ENCODE measurements at regions not wholly inside any gene's neighbourhood (a gene's known extent, or its start where the extent isn't known, plus 50 kb on each side); places are given as distances from the start of the nearest gene placed in this dataset.

DNA sequence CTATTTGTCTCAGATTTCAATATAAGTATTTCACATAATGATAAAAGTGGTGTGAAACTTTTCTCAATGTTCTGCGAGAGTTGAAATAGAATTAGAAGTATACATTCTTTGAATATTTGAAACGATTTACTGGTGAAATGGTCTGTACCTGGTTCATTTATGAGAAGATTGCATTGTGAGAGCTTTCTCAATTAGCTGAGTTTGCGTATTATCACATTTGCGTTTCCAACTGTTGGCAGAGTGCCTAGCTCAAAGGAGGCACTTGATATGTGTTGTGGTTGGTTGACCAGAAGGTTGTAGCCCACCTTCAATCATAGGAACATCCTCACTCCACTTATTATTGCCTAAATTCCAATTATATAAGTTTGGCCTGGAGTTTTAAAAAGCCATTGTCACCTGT is 58.8 kb upstream of the EXOC2 start:
- DNase-seq, result no peak

DNA sequence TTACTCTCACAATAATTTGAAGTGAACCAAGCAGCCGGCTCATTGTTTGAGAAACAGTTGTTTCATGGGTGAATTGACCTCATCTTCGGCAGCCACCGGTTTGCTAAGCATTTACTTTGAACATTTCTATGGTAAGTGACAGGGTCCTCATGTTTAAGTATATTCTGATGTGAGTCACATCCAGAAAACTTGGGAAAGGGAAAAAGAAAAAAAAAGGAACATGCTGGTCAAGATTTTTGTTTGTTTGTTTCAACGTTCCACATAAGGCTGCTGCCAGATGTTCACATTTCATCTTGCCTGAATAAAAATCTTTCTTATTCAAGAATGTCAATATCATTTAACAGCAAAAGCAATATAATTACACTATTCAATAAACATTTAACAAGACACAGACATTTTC is 55.0 kb upstream of the EXOC2 start:
- no peak for DNase-seq

DNA sequence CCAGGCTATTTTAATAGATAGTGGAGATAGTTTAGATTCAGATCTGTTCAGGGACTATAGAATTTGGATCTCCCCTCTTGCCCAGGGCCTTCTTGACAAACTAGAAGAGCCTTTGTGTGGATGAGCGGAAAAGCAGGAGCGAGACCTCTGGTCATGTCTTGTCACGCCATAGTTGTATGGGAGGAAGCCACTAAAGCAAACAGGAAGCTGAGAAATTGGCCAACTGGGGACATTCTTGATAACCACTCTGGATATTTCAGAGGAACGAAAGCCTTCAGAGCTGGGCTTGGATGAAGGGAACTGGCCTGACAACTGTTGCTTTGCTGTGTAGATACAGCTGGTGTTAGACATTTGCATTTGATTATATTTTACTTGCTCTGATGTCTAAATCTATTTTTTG is 54.1 kb upstream of the EXOC2 start:
- DNase-seq, result no peak

DNA sequence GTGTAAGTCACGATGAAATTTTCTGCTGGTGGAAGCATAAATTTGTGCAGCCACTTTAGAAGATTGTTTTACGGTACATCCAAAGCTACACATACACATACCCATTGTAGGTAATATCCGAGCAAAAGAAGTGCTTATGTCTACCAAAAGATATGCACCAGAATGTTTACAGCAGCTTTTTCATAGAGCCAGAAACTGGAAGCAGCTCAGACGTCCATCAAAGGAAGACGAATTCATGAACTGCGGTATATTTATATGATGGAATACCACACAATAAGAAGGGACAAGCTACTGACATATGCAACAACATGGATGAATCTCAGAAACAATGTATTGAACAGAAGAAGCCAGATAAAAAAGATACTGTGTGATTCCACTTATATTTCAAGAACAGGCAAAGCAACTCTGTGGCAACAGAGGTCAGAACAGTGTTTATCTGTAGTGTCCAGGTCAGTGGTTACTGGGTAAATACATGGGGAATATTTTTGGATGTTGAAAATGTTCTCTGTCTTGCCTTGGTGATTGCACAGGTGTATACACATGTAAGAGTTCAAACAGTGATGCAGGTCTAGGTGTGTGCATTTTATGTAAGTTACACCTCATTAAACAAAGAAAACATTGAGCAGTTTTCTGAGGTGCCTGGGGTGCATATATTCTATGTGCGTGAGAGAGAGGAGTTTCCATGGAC is 51.9 kb upstream of the EXOC2 start:
- no peak for DNase-seq

DNA sequence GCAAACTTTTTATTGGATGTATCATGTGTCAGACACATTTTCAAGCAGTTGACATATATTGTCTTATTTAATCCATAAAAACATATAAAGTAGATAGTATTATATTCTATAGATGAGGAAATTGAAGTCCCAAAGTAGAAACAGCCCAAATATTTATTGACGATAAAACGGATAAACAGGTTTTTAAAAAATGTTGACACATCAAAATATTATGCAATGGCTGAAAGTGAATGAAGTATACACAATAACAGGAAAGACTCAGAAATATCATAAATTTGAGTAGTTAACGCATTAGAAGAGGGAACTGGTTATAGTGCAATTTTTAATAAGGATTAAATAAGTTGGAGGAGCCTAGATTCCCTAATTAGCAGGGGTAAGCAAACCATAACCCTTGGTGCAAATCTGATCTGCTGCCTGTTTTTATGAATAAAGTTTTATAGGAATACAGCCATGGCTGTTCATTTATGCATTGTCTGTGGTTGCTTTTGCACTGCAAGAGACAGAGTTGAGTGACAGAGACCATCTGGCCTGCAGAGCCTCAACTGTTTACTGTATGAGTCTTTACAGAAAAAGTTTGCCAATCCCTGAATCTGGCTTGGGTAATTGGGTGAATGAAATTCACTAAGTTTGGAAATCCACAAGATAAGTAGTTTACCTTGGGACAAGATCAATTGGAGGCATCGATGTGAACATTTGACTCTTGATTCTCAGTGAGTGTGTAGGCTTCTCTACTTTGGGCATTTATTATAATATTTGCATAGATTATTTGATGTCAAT is 50.6 kb upstream of the EXOC2 start:
- no peak for DNase-seq

Measured in stimulated activated CD8-positive, alpha-beta memory T cell treated with anti-CD3 and anti-CD28 coated beads, Interleukin-4, amount 100 ng/mL, for 48 hours (primary cell).